Osteoblast (primary cell): ENCODE measurements at regions not wholly inside any gene's neighbourhood (a gene's known extent, or its start where the extent isn't known, plus 50 kb on each side); places are given as distances from the start of the nearest gene placed in this dataset.

Source experiments
- DNase-seq: peaks from one replicate; pipeline ENCODE4 v3.0.0; 2011; ENCODE audit warnings: low spot score, mixed read lengths; ENCODE audit not compliant: insufficient read length; ENCODE audit errors: missing footprints
- H2AFZ ChIP-seq: 2 replicates; pipeline ENCODE4 v1.6.0; 2011; ENCODE audit warnings: mild to moderate bottlenecking, low read length
- H3K27ac ChIP-seq: 2 replicates; pipeline ENCODE4 v1.5.1; 2011; ENCODE audit warnings: mild to moderate bottlenecking, low read depth, low read length, moderate library complexity
- H3K27me3 ChIP-seq: 2 replicates; pipeline ENCODE4 v1.6.0; 2012; ENCODE audit warnings: mild to moderate bottlenecking, control low read depth, inconsistent platforms, low read length, moderate library complexity; ENCODE audit not compliant: insufficient read depth
- H3K36me3 ChIP-seq: 2 replicates; pipeline ENCODE4 v1.5.1; 2011; ENCODE audit warnings: mild to moderate bottlenecking, low read length, control low read depth, moderate library complexity; ENCODE audit not compliant: insufficient read depth
- H3K4me1 ChIP-seq: 2 replicates; pipeline ENCODE4 v1.5.1; 2011; ENCODE audit warnings: mild to moderate bottlenecking, low read length, control low read depth, moderate library complexity; ENCODE audit not compliant: insufficient read depth
- H3K4me2 ChIP-seq: 2 replicates; pipeline ENCODE4 v1.6.0; 2011; ENCODE audit warnings: mild to moderate bottlenecking, low read length; ENCODE audit not compliant: insufficient read depth
- H3K4me3 ChIP-seq: fragments of 200-600 bp; sonication (generic); 3 replicates; pipeline ENCODE4 v1.5.1; 2012; ENCODE audit warnings: mild to moderate bottlenecking, low read length, inconsistent platforms; ENCODE audit not compliant: insufficient read depth
- H3K79me2 ChIP-seq: 2 replicates; pipeline ENCODE4 v1.6.0; 2012; ENCODE audit warnings: mild to moderate bottlenecking, low read length, control low read depth, inconsistent platforms; ENCODE audit not compliant: insufficient read depth
- H3K9me3 ChIP-seq: 2 replicates; pipeline ENCODE4 v1.5.1; 2011; ENCODE audit warnings: low read depth, low read length, control low read depth
- H4K20me1 ChIP-seq: 2 replicates; pipeline ENCODE4 v1.6.0; 2012; ENCODE audit warnings: mild to moderate bottlenecking, low read length, control low read depth; ENCODE audit not compliant: insufficient read depth
- CTCF ChIP-seq: IDR thresholded peaks from 2 replicates; pipeline ENCODE4 v1.5.1; 2011; ENCODE audit warnings: mild to moderate bottlenecking, low read depth, low read length, moderate library complexity; ENCODE audit errors: extremely low read depth

GRCh38 chr3:82005266-82005665 is 243.8 kb upstream of the GBE1 start:
- no peaks in the 10 kb centered on the region for H3K79me2 ChIP-seq
- H3K27ac ChIP-seq: no peak overlapping the region
- TF ChIP-seq CTCF: no peak
- H3K9me3 ChIP-seq: no peaks in the 10 kb centered on the region
- no peak overlapping the region for H3K4me2 ChIP-seq
- H3K4me1 ChIP-seq: no peaks in the 10 kb centered on the region
- H4K20me1 ChIP-seq: no peaks in the 10 kb centered on the region
- no peak overlapping the region for H2AFZ ChIP-seq
- no peak overlapping the region for H3K4me3 ChIP-seq
- H3K36me3 ChIP-seq: no peaks in the 10 kb centered on the region
- no peaks in the 10 kb centered on the region for H3K27me3 ChIP-seq
- no peak for DNase-seq

GRCh38 chr3:82004266-82004665 is 242.8 kb upstream of the GBE1 start:
- H3K4me2 ChIP-seq: no peak overlapping the region
- no peak overlapping the region for H3K27ac ChIP-seq
- H3K4me1 ChIP-seq: no peaks in the 10 kb centered on the region
- H3K36me3 ChIP-seq: no peaks in the 10 kb centered on the region
- H3K4me3 ChIP-seq: no peak overlapping the region
- no peaks in the 10 kb centered on the region for H4K20me1 ChIP-seq
- DNase-seq: no peak
- H3K79me2 ChIP-seq: no peaks in the 10 kb centered on the region
- no peaks in the 10 kb centered on the region for H3K9me3 ChIP-seq
- H2AFZ ChIP-seq: no peak overlapping the region
- no peak for TF ChIP-seq CTCF
- no peaks in the 10 kb centered on the region for H3K27me3 ChIP-seq

- H3K4me1 ChIP-seq: no peaks in the 10 kb centered on the region
- H3K36me3 ChIP-seq: no peaks in the 10 kb centered on the region
- no peaks in the 10 kb centered on the region for H4K20me1 ChIP-seq
Measured at GRCh38 chr3:82002986-82003642, 241.7 kb upstream of the GBE1 start.

GRCh38 chr3:82002491-82002890 is 241.0 kb upstream of the GBE1 start:
- Histone ChIP-seq H3K4me2 (no peak overlapping the region), H3K79me2 (no peaks in the 10 kb centered on the region), H3K27ac (no peak overlapping the region), H3K36me3 (no peaks in the 10 kb centered on the region), H3K4me1 (no peaks in the 10 kb centered on the region), H3K27me3 (no peaks in the 10 kb centered on the region), H3K4me3 (no peak overlapping the region), H2AFZ (no peak overlapping the region), H4K20me1 (no peaks in the 10 kb centered on the region), H3K9me3 (no peaks in the 10 kb centered on the region)
- TF ChIP-seq CTCF: no peak
- DNase-seq: no peak

More at GRCh38 chr3:82002986-82003642, 241.7 kb upstream of the GBE1 start:
- Histone ChIP-seq H3K4me2 (no peak overlapping the region), H3K27me3 (no peaks in the 10 kb centered on the region), H3K9me3 (no peaks in the 10 kb centered on the region), H3K4me3 (no peak overlapping the region), H3K79me2 (no peaks in the 10 kb centered on the region), H2AFZ (no peak overlapping the region), H3K27ac (no peak overlapping the region)
- no peak for TF ChIP-seq CTCF
- DNase-seq: no peak
